ENCODE measurements at regions not wholly inside any gene's neighbourhood (a gene's known extent, or its start where the extent isn't known, plus 50 kb on each side); places are given as distances from the start of the nearest gene placed in this dataset.

GRCh38 chr10:128549101-128549608 lies 422.9 kb upstream of the MKI67 start:
- no peak overlapping the region for H3K4me3 ChIP-seq (replicated peaks; ENCODE audit: low read depth, low read length)
- TF ChIP-seq, protein P1, sequence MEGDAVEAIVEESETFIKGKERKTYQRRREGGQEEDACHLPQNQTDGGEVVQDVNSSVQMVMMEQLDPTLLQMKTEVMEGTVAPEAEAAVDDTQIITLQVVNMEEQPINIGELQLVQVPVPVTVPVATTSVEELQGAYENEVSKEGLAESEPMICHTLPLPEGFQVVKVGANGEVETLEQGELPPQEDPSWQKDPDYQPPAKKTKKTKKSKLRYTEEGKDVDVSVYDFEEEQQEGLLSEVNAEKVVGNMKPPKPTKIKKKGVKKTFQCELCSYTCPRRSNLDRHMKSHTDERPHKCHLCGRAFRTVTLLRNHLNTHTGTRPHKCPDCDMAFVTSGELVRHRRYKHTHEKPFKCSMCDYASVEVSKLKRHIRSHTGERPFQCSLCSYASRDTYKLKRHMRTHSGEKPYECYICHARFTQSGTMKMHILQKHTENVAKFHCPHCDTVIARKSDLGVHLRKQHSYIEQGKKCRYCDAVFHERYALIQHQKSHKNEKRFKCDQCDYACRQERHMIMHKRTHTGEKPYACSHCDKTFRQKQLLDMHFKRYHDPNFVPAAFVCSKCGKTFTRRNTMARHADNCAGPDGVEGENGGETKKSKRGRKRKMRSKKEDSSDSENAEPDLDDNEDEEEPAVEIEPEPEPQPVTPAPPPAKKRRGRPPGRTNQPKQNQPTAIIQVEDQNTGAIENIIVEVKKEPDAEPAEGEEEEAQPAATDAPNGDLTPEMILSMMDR (IDR thresholded peaks at IDR 0.05; ENCODE audit: low read length, missing control alignments) = no peak
- DNase-seq (ENCODE audit: low read depth) = no peak

DNA sequence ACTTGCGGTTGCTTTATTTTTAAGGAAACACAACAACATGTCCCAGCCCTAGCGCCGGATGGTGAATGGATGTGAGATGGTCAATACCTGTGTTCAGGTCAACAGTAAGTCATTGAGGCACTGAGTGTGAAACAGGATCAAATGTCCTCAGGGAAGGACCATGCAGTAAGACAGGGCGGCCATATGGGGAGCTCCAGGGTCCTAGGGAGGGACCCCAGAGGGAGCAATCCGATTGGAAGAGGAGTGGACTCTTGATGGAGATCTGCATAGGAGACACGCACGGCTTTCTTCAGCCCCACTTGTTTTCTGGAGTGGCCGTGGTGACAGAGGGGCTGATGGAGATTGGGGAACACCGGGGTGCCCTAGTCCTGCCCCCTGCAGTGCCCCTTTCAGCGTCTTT lies 423.8 kb upstream of the MKI67 start:
- TF ChIP-seq, protein P1 (IDR thresholded peaks at IDR 0.05; ENCODE audit: low read length, missing control alignments) = no peak

DNA sequence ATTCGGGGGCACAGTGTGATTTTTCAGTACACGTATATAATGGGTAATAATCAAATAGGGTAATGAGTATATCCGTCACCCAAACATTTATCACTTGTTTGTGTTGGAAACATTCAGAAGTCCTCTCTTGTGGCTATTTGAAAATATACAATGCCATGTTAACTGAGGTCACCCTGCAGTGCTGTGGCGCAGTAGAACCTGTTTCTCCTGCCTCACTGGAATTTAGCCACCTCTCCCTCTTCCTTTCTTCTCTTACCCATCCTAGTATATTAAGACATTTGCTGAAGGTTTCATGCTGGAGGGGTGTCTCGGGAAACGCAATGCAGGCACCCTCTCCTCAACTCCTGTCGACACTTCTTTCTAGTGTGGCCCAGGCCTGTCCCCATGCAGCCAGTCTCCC lies 425.3 kb upstream of the MKI67 start:
- TF ChIP-seq, protein P1 (IDR thresholded peaks at IDR 0.05; ENCODE audit: low read length, missing control alignments) = no peak
- H3K4me3 ChIP-seq (replicated peaks; ENCODE audit: low read depth, low read length) = no peak overlapping the region
- no peak for DNase-seq (ENCODE audit: low read depth)

More for the DNA sequence above, 423.8 kb upstream of the MKI67 start:
- H3K4me3 ChIP-seq (replicated peaks; ENCODE audit: low read depth, low read length) = no peak overlapping the region
- DNase-seq (ENCODE audit: low read depth) = no peak

GRCh38 chr10:128553755-128554154 lies 427.5 kb upstream of the MKI67 start:
- DNase-seq (ENCODE audit: low read depth) = no peak
- TF ChIP-seq, protein P1 (IDR thresholded peaks at IDR 0.05; ENCODE audit: low read length, missing control alignments) = no peak

DNA sequence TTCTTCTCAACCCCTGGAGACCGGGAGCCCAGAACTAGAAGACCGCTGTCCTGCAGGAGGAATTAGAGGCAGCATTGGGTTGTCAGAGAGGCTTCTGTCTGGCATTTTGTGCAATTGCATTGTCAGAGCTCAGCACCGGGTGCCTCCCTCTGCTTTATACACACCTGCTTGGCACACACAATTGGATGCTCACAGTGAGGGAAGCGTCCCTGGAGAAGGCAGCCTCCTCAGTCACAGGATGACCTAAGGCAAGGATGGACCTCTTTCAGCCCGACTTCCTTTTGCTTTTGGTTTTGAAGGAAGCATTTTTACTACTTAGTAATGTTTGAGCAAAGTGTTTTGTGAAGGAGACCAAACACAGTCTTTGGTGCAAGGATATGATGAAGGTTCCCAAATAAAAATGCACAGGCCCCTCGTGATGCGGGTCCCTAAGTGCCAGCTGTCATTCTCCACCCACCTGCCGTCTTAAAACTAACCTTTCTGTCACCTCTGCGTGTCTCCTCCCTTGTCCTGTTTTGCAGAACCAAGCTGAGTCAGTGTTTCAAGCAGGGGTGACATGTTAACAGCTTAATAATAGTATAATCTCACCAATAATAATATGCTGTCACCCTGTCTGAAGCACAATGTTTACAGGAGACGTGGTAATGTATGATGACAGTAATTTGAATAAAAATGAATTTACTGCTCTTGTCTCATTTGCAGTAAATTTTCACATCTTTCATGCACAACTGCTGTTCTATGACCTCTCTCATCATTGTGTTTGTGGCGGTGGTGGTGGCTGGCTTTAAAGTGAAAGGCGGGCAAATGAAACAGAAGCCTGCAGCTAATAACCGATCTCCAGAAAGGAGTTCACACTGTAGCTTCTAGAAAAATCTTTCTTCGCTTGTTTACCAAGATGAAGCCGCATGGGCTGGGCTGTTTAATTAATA lies 430.2 kb upstream of the MKI67 start:
- TF ChIP-seq, protein P1 (IDR thresholded peaks at IDR 0.05; ENCODE audit: low read length, missing control alignments) = no peak
- DNase-seq (ENCODE audit: low read depth) = no peak
- H3K4me3 ChIP-seq (replicated peaks; ENCODE audit: low read depth, low read length) = no peak overlapping the region

More at GRCh38 chr10:128553755-128554154, 427.5 kb upstream of the MKI67 start:
- H3K4me3 ChIP-seq (replicated peaks; ENCODE audit: low read depth, low read length) = no peak overlapping the region

- no peak for DNase-seq (ENCODE audit: low read depth)
- TF ChIP-seq, protein P1 (IDR thresholded peaks at IDR 0.05; ENCODE audit: low read length, missing control alignments) = no peak
- H3K4me3 ChIP-seq (replicated peaks; ENCODE audit: low read depth, low read length) = no peak overlapping the region
Measured at GRCh38 chr10:128557149-128557710, 431.0 kb upstream of the MKI67 start.

All from fibroblast of pulmonary artery (primary cell).